ENCODE measurements at regions not wholly inside any gene's neighbourhood (a gene's known extent, or its start where the extent isn't known, plus 50 kb on each side); places are given as distances from the start of the nearest gene placed in this dataset.

DNA sequence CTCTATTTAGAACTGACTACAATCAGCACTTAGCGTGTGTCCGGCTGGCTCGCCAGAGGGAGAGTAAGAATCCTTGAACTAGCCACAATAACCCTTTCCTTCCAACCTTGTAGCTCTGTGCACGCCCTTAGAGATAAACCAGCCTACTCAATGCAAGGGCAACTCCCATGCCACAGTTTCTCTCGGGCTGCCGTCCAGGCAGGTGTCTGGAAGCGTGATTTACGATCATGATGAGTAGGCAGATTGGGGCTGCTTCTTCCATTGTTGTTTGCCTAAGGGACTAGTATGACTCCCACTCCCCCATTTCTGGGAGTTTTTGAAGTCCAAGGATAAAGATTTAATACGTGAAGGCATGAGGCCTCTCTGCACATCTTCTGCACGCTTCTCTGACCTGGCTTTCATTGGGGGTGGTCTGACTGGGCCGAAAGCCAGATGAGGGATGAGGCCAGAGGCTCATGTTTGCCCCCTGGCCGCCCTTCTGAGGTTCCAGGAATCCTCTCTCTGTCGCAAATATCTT lies 134.0 kb upstream of the MYO10 start:
- no peaks in the 10 kb centered on the region for H3K36me3 ChIP-seq
- no peak for TF ChIP-seq CTCF (IDR thresholded peaks at IDR 0.05)
- intact Hi-C loops (cut with DNase I) = no loop called here
- H3K27ac ChIP-seq = peak overlapping the region; percentile 0
- no peaks in the 10 kb centered on the region for H3K4me1 ChIP-seq
- ATAC-seq (no peak), DNase-seq (no peak)
- no peak overlapping the region for H3K4me3 ChIP-seq
- no peaks in the 10 kb centered on the region for H3K9me3 ChIP-seq
- H3K27me3 ChIP-seq (ENCODE audit: low read depth) = no peaks in the 10 kb centered on the region

GRCh38 chr5:17070647-17071046 lies 134.6 kb upstream of the MYO10 start:
- Histone ChIP-seq H3K4me1 (no peaks in the 10 kb centered on the region), H3K27ac (peak overlapping the region; percentile 0), H3K9me3 (no peaks in the 10 kb centered on the region), H3K36me3 (no peaks in the 10 kb centered on the region), H3K27me3 (ENCODE audit: low read depth) (no peaks in the 10 kb centered on the region), H3K4me3 (no peak overlapping the region)
- DNase-seq (no peak), ATAC-seq (no peak)
- intact Hi-C loops (cut with DNase I) = no loop called here
- TF ChIP-seq CTCF (IDR thresholded peaks at IDR 0.05) = no peak

DNA sequence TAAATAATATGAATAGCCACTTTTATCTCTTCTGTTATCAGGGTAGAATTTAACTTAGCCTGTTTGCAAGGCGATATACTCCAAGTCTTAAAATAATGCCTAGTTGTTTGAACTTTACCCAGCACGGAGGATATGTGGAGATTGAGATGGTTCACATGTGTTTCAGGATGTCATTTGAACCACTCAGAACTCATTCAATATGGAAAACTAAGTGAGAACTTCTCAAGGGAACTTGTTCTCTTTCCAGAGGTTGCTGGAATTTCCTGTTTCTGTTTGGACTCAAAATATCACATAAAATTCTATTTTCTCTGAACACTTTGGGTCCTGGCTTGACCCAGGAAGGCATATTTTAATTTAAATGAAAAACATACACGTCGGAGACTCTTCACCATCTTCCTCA lies 139.1 kb upstream of the MYO10 start:
- Histone ChIP-seq H3K27ac (no peak overlapping the region), H3K36me3 (no peaks in the 10 kb centered on the region), H3K9me3 (no peaks in the 10 kb centered on the region), H3K4me3 (no peak overlapping the region), H3K27me3 (ENCODE audit: low read depth) (no peaks in the 10 kb centered on the region), H3K4me1 (no peaks in the 10 kb centered on the region)
- ATAC-seq (no peak), DNase-seq (no peak)
- TF ChIP-seq CTCF (IDR thresholded peaks at IDR 0.05) = no peak
- intact Hi-C loops (cut with DNase I) = no loop called here

DNA sequence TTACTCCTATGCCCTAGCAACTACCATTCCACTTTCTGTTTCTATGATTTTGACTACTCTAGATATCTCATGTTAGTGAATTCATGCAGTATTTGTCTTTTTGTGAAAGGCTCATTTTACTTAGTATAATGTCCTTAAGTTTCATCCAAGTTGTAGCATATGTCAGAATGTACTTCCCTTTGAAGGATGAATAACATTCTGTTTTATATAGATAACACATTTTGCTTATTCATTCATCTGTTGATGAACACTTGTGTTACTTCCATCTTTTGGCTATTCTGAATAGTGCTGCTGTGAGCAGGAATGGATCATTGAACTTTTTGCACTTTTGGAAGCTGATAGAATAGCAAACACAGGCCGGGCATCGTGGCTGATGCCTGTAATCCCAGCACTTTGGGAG lies 140.2 kb upstream of the MYO10 start:
- Histone ChIP-seq H3K27me3 (ENCODE audit: low read depth) (no peaks in the 10 kb centered on the region), H3K9me3 (no peaks in the 10 kb centered on the region), H3K4me1 (no peaks in the 10 kb centered on the region), H3K4me3 (no peak overlapping the region), H3K36me3 (no peaks in the 10 kb centered on the region), H3K27ac (no peak overlapping the region)
- DNase-seq (no peak), ATAC-seq (no peak)
- intact Hi-C loops (cut with DNase I) = no loop called here
- TF ChIP-seq CTCF (IDR thresholded peaks at IDR 0.05) = no peak

DNA sequence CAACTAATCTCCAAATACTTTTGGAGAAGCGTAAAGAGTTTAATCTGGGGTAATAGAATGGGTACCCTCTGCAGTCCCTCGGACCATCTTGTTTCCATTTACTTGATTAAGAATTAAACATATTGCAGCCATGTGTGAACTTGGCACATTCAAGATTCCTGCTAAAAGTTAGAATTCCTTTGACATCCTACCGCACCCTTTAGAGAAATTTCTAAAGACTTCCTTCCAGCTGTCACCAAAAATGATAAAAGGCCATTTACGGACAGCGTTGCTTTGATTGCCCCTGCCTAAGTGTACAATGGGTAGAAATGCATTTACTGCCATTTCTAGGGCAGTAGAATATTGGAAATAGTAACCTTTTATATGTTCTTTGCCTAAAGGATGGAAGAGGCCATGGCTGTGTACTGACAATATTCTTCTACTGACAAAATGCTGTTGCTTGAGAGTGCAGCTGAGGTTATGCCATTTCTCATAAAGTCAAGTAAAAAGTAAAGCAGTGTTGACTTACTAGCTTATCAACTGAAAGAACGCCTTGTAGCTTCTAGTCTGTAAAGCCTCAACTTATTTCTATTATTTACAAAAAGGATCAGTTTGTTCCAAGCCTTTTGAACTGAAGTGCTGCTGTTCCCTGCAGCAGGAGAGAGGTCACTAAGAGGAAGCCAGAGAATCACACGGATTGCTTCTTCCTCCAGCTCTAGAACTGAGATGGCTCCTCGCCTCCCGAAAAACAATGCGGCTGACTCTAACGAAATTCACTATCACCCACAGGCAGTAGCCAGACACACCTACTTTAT lies 139.8 kb upstream of the BASP1 start:
- no peak for DNase-seq
- no peak for ATAC-seq
- Histone ChIP-seq H3K9me3 (no peaks in the 10 kb centered on the region), H3K4me1 (no peaks in the 10 kb centered on the region), H3K27me3 (ENCODE audit: low read depth) (no peaks in the 10 kb centered on the region), H3K4me3 (no peak overlapping the region), H3K27ac (peak overlapping the region; percentile 43), H3K36me3 (no peaks in the 10 kb centered on the region)
- TF ChIP-seq CTCF (IDR thresholded peaks at IDR 0.05) = no peak
- intact Hi-C loops (cut with DNase I) = no loop called here
